GM12878 (cell line): ENCODE measurements at regions not wholly inside any gene's neighbourhood (a gene's known extent, or its start where the extent isn't known, plus 50 kb on each side); places are given as distances from the start of the nearest gene placed in this dataset.

Source experiments
- ATAC-seq: fragments of 200-7000 bp; cut with Tn5 transposase; 3 replicates; pipeline ENCODE4 v1.9.1; 2020; ENCODE audit warnings: mild to moderate bottlenecking, moderate library complexity
- BruUV-seq: library from RNA; stranded (reverse); fragments of 400-500 nt; replicated peaks from 2 replicates; lab custom pipeline; 2021; lab: Mats Ljungman, UMichigan
- CTCF ChIA-PET: fragments of 300-600 bp; sonication (Branson Sonifier 250); formaldehyde crosslinking; extraction: SDS; loops from one replicate; lab custom pipeline; 2021; ENCODE audit warnings: inconsistent platforms; lab: Yijun Ruan, JAX
- POLR2A ChIA-PET: fragments of 350-600 bp; formaldehyde crosslinking; extraction: SDS; loops from one replicate; lab custom pipeline; 2021; ENCODE audit warnings: inconsistent platforms; lab: Charles Lee
- RAD21 ChIA-PET: fragments of 300-600 bp; sonication (Branson Sonifier 250); formaldehyde crosslinking; loops from one replicate; lab custom pipeline; 2023; ENCODE audit warnings: antibody characterized with exemption; ENCODE audit not compliant: unreplicated experiment; lab: Charles Lee
- SMC1A ChIA-PET: fragments of 300-600 bp; sonication (Branson Sonifier 250); formaldehyde crosslinking; loops from one replicate; lab custom pipeline; 2023; ENCODE audit not compliant: unreplicated experiment, uncharacterized antibody; lab: Charles Lee
- DNase-seq: peaks from one replicate; pipeline ENCODE4 v3.0.0-alpha.2; 2011; ENCODE audit warnings: low read depth, low spot score
- FAIRE-seq: peaks from 3 replicates; lab custom pipeline; 2011; peaks lifted over from hg19 to GRCh38; lab: Jason Lieb, UNC
- H2AFZ ChIP-seq: 2 replicates; pipeline ENCODE4 v1.6.0; 2011; ENCODE audit warnings: low read depth, low read length, control low read depth; ENCODE audit not compliant: control insufficient read depth
- H3K27ac ChIP-seq: 2 replicates; pipeline ENCODE4 v1.5.1; 2011; ENCODE audit warnings: control low read depth; ENCODE audit not compliant: control insufficient read depth, insufficient read depth
- H3K27me3 ChIP-seq, 2 experiments: replicated peaks in 1 of 2; 2 replicates each; pipeline versions ENCODE4 v1.6.0 to v1.6.1; 2011; ENCODE audit warnings: low read length in 1 of 2; ENCODE audit not compliant: control insufficient read depth in 2 of 2, insufficient read depth in 2 of 2
- H3K36me3 ChIP-seq, 2 experiments: 2 replicates each; pipeline ENCODE4 v1.5.1; 2011; ENCODE audit warnings: low read length in 1 of 2; ENCODE audit not compliant: control insufficient read depth in 2 of 2, insufficient read depth in 2 of 2
- H3K4me1 ChIP-seq: 2 replicates; pipeline ENCODE4 v1.6.1; 2011; ENCODE audit warnings: mild to moderate bottlenecking, low read length, moderate library complexity, mixed read lengths; ENCODE audit not compliant: control insufficient read depth, insufficient read depth
- H3K4me2 ChIP-seq: 2 replicates; pipeline ENCODE4 v1.6.0; 2011; ENCODE audit warnings: control low read depth; ENCODE audit not compliant: control insufficient read depth, insufficient read depth
- H3K4me3 ChIP-seq: fragments of 200-600 bp; sonication (generic); 2 replicates; pipeline ENCODE4 v1.5.1; 2016
- H3K79me2 ChIP-seq: 2 replicates; pipeline ENCODE4 v1.6.0; 2011; ENCODE audit warnings: low read length; ENCODE audit not compliant: control insufficient read depth, insufficient read depth
- H3K9ac ChIP-seq: 2 replicates; pipeline ENCODE4 v1.8.0; 2011; ENCODE audit warnings: low read length, control low read depth, mixed read lengths; ENCODE audit not compliant: control insufficient read depth, insufficient read depth
- H3K9me3 ChIP-seq: replicated peaks from 3 replicates; pipeline ENCODE4 v1.5.1; 2011; ENCODE audit warnings: mild to moderate bottlenecking, low read length; ENCODE audit not compliant: control insufficient read depth, insufficient read depth
- H4K20me1 ChIP-seq: 2 replicates; pipeline ENCODE4 v1.6.0; 2011; ENCODE audit not compliant: control insufficient read depth, insufficient read depth
- BACH1 ChIP-seq: fragments of 450-650 bp; IDR thresholded peaks from 2 replicates; pipeline ENCODE4 v1.6.1; 2017; ENCODE audit warnings: mild to moderate bottlenecking, borderline replicate concordance
- EED ChIP-seq: sonication (generic); IDR thresholded peaks from 2 replicates; pipeline ENCODE4 v1.6.1; 2016; ENCODE audit warnings: antibody characterized with exemption, low read depth
- JUNB ChIP-seq: IDR thresholded peaks from 2 replicates; pipeline ENCODE4 v1.6.1; 2016; ENCODE audit warnings: antibody characterized with exemption, mild to moderate bottlenecking
- JUND ChIP-seq: IDR thresholded peaks from 2 replicates; pipeline ENCODE4 v1.6.1; 2012; ENCODE audit warnings: low read depth, mild to moderate bottlenecking, low read length, improper control_type of control experiment, moderate library complexity
- MEF2A ChIP-seq: IDR thresholded peaks from 2 replicates; pipeline ENCODE4 v1.6.1; 2011; ENCODE audit warnings: low read depth, mild to moderate bottlenecking, low read length, moderate library complexity; ENCODE audit not compliant: insufficient read depth
- SMAD5 ChIP-seq: IDR thresholded peaks from 2 replicates; pipeline ENCODE4 v1.6.1; 2016; ENCODE audit warnings: antibody characterized with exemption, low read depth
- SPI1 ChIP-seq: IDR thresholded peaks from 2 replicates; pipeline ENCODE4 v1.6.1; 2011; ENCODE audit warnings: low read depth, mild to moderate bottlenecking, low read length, moderate library complexity, borderline replicate concordance; ENCODE audit not compliant: insufficient read depth
- SREBF2 ChIP-seq: IDR thresholded peaks from 2 replicates; pipeline ENCODE4 v1.6.1; 2012; ENCODE audit warnings: mild to moderate bottlenecking, low read length
- ZNF217 ChIP-seq: fragments of 450-650 bp; IDR thresholded peaks from 2 replicates; pipeline ENCODE4 v1.6.1; 2017; ENCODE audit warnings: antibody characterized with exemption, mild to moderate bottlenecking
- ZNF274 ChIP-seq: IDR thresholded peaks from one replicate; pipeline ENCODE4 v1.8.0; 2011; ENCODE audit not compliant: insufficient read length, insufficient read depth
- in situ Hi-C: fragments of 300-500 bp; cut with MboI; formaldehyde crosslinking; loops from 9 replicates; pipeline ENCODE4 v1.14.3; 2018; ENCODE audit warnings: mixed read lengths
- intact Hi-C: fragments of 100-400 bp; cut with micrococcal nuclease; formaldehyde crosslinking; loops from one replicate; pipeline ENCODE4 v1.14.2; 2022; ENCODE audit not compliant: unreplicated experiment
- TF ChIP-seq, protein P1 (sequence below): IDR thresholded peaks from 2 replicates; pipeline ENCODE4 v1.6.1; 2011; ENCODE audit warnings: borderline replicate concordance, low read depth, mild to moderate bottlenecking, moderate library complexity, low read length; ENCODE audit not compliant: insufficient read depth, poor library complexity, severe bottlenecking
- TF ChIP-seq, protein P2 (sequence below): fragments of 450-650 bp; IDR thresholded peaks from 2 replicates; pipeline ENCODE4 v1.6.1; 2017; ENCODE audit warnings: mild to moderate bottlenecking, low read depth, inconsistent platforms; ENCODE audit not compliant: poor library complexity, severe bottlenecking
- TF ChIP-seq, protein P3 (sequence below): IDR thresholded peaks from 2 replicates; pipeline ENCODE4 v1.6.1; 2012; ENCODE audit warnings: low read depth, low read length, improper control_type of control experiment
- TF ChIP-seq, protein P4 (sequence below): fragments of 450-650 bp; IDR thresholded peaks from 2 replicates; pipeline ENCODE4 v1.6.1; 2017; ENCODE audit warnings: mild to moderate bottlenecking
- TF ChIP-seq, protein P5 (sequence below): IDR thresholded peaks from 2 replicates; pipeline ENCODE4 v1.6.1; 2011; ENCODE audit warnings: low read depth, low read length, improper control_type of control experiment, borderline replicate concordance

DNA sequence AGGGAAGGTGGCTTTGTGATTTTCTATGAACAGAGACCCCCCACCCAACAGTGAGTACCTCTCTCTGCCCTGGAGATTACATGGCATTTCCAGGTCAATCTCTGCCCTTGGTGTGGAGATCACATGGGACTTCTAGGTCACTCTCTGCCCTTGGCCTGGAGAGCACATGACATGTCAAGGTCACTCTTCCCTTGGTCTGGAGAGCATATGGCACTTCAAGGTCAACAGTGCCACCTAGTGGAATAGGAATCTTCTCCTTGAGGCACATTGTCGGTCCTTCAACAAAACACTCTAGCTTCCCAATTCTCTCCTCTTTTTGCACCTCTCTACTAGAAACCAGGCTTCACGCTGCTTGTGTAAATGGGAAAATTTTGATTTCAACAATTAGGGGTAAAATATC, 66.2 kb upstream of the TACR3 start (continued):
- TF ChIP-seq, protein P1, sequence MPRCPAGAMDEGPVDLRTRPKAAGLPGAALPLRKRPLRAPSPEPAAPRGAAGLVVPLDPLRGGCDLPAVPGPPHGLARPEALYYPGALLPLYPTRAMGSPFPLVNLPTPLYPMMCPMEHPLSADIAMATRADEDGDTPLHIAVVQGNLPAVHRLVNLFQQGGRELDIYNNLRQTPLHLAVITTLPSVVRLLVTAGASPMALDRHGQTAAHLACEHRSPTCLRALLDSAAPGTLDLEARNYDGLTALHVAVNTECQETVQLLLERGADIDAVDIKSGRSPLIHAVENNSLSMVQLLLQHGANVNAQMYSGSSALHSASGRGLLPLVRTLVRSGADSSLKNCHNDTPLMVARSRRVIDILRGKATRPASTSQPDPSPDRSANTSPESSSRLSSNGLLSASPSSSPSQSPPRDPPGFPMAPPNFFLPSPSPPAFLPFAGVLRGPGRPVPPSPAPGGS = no peak
- TF ChIP-seq JUNB (no peak), MEF2A (no peak), ZNF217 (no peak), SREBF2 (no peak), BACH1 (no peak)
- TF ChIP-seq, protein P2, sequence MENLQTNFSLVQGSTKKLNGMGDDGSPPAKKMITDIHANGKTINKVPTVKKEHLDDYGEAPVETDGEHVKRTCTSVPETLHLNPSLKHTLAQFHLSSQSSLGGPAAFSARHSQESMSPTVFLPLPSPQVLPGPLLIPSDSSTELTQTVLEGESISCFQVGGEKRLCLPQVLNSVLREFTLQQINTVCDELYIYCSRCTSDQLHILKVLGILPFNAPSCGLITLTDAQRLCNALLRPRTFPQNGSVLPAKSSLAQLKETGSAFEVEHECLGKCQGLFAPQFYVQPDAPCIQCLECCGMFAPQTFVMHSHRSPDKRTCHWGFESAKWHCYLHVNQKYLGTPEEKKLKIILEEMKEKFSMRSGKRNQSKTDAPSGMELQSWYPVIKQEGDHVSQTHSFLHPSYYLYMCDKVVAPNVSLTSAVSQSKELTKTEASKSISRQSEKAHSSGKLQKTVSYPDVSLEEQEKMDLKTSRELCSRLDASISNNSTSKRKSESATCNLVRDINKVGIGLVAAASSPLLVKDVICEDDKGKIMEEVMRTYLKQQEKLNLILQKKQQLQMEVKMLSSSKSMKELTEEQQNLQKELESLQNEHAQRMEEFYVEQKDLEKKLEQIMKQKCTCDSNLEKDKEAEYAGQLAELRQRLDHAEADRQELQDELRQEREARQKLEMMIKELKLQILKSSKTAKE = no peak
- TF ChIP-seq, protein P3, sequence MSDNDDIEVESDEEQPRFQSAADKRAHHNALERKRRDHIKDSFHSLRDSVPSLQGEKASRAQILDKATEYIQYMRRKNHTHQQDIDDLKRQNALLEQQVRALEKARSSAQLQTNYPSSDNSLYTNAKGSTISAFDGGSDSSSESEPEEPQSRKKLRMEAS = no peak

DNA sequence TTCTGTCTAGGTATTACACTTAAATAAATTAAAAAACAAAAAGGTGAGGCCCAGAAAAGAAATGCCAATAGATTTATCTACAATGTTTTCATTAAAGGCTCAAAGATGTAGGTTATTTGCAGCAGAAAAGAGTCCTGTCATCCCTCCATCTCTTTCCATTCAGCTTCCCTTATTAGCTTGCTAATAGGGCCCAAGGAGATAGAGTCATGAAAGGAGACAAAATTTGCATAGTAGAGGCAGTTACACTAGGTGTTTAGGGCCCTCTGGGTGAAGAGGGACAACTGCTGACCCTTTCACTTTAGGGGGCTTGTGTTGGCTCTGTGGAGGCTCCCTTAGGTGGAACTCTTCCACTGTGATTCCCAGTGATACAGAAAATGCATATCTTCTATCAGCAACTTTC, 58.4 kb upstream of the TACR3 start:
- Histone ChIP-seq H3K9ac (no peak overlapping the region), H2AFZ (no peak overlapping the region), H3K4me1 (no peaks in the 10 kb centered on the region), H3K79me2 (no peaks in the 10 kb centered on the region), H3K4me3 (no peak overlapping the region), H3K9me3 (no peaks in the 10 kb centered on the region), H3K27me3 (no peaks in the 10 kb centered on the region), H4K20me1 (no peaks in the 10 kb centered on the region), H3K4me2 (no peak overlapping the region), H3K27ac (no peak overlapping the region), H3K36me3 (no peaks in the 10 kb centered on the region)
- intact Hi-C loops (no loop called here), in situ Hi-C loops (loop anchor here (25.0 kb wide), 1 partner anchor 1141 kb away; no protein-coding TSS in a partner anchor)
- BruUV-seq = no TSS peak
- RAD21 ChIA-PET = no interaction called here
- DNase-seq (no peak), ATAC-seq (no peak), FAIRE-seq (no peak)
- CTCF ChIA-PET = interaction anchor here (0.9 kb wide), 1 partner anchor 12 kb away, joined by 3 read pairs; no protein-coding TSS in a partner anchor
- POLR2A ChIA-PET = no interaction called here
- SMC1A ChIA-PET = no interaction called here
- TF ChIP-seq JUND = no peak
- no peak for TF ChIP-seq SPI1
- TF ChIP-seq, protein P4, sequence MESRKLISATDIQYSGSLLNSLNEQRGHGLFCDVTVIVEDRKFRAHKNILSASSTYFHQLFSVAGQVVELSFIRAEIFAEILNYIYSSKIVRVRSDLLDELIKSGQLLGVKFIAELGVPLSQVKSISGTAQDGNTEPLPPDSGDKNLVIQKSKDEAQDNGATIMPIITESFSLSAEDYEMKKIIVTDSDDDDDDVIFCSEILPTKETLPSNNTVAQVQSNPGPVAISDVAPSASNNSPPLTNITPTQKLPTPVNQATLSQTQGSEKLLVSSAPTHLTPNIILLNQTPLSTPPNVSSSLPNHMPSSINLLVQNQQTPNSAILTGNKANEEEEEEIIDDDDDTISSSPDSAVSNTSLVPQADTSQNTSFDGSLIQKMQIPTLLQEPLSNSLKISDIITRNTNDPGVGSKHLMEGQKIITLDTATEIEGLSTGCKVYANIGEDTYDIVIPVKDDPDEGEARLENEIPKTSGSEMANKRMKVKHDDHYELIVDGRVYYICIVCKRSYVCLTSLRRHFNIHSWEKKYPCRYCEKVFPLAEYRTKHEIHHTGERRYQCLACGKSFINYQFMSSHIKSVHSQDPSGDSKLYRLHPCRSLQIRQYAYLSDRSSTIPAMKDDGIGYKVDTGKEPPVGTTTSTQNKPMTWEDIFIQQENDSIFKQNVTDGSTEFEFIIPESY = no peak
- TF ChIP-seq ZNF274 = no peak
- TF ChIP-seq, protein P5, sequence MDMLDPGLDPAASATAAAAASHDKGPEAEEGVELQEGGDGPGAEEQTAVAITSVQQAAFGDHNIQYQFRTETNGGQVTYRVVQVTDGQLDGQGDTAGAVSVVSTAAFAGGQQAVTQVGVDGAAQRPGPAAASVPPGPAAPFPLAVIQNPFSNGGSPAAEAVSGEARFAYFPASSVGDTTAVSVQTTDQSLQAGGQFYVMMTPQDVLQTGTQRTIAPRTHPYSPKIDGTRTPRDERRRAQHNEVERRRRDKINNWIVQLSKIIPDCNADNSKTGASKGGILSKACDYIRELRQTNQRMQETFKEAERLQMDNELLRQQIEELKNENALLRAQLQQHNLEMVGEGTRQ = no peak
- TF ChIP-seq, protein P3 = no peak
- no peak for TF ChIP-seq EED
- no peak for TF ChIP-seq SMAD5
